A673 (cell line): ENCODE measurements at regions not wholly inside any gene's neighbourhood (a gene's known extent, or its start where the extent isn't known, plus 50 kb on each side); places are given as distances from the start of the nearest gene placed in this dataset.

Source experiments
- EZH2 ChIP-seq: fragments of 200-600 bp; sonication (generic); IDR thresholded peaks from 2 replicates; pipeline ENCODE4 v1.6.1; 2017; ENCODE audit warnings: borderline replicate concordance, low read depth, mild to moderate bottlenecking, mixed read lengths, antibody characterized with exemption, low read length; ENCODE audit not compliant: poor library complexity, severe bottlenecking
- TF ChIP-seq, protein P1 (sequence below): fragments of 300-800, 200-600 bp; sonication (generic); conservative IDR thresholded peaks from 2 replicates; pipeline ENCODE4 v1.5.1; 2017; ENCODE audit warnings: low read depth, mild to moderate bottlenecking, antibody characterized with exemption, low read length, moderate library complexity, mixed read lengths

GRCh38 chr4:30116401-30116800 is 603.8 kb upstream of the PCDH7 start:
- TF ChIP-seq, protein P1, sequence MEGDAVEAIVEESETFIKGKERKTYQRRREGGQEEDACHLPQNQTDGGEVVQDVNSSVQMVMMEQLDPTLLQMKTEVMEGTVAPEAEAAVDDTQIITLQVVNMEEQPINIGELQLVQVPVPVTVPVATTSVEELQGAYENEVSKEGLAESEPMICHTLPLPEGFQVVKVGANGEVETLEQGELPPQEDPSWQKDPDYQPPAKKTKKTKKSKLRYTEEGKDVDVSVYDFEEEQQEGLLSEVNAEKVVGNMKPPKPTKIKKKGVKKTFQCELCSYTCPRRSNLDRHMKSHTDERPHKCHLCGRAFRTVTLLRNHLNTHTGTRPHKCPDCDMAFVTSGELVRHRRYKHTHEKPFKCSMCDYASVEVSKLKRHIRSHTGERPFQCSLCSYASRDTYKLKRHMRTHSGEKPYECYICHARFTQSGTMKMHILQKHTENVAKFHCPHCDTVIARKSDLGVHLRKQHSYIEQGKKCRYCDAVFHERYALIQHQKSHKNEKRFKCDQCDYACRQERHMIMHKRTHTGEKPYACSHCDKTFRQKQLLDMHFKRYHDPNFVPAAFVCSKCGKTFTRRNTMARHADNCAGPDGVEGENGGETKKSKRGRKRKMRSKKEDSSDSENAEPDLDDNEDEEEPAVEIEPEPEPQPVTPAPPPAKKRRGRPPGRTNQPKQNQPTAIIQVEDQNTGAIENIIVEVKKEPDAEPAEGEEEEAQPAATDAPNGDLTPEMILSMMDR = no peak
- no peak for TF ChIP-seq EZH2
